Right forelimb (tissue), 1 donor: ENCODE measurements at regions not wholly inside any gene's neighbourhood (a gene's known extent, or its start where the extent isn't known, plus 50 kb on each side); places are given as distances from the start of the nearest gene placed in this dataset.
"Not testable (repeated sequence)": the region's sequence is repeated elsewhere in the genome, so short reads cannot be mapped to it uniquely, and the experiment has no call there.

Experiments
- DNase-seq: peaks from one replicate; pipeline ENCODE4 v3.0.0-alpha.2; 2018

DNA sequence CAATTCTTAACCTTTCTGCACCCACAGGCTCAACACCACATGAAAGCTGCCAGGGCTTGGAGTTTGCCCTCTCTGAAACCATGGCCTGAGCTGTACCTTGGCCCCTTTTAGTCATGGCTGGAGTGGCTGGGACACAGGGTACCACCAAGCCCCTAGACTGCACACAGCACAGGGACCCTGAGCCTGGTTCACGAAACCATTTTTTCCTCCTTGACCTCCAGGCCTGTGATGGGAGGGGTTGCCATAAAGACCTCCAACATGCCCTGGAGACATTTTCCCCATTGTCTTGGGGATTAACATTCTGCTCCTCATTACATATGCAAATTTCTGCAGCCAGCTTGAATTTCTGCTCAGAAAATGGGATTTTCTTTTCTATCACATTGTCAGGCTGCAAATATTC, 113.4 kb downstream of the XPNPEP1 start:
- DNase-seq, result not testable (repeated sequence)

DNA sequence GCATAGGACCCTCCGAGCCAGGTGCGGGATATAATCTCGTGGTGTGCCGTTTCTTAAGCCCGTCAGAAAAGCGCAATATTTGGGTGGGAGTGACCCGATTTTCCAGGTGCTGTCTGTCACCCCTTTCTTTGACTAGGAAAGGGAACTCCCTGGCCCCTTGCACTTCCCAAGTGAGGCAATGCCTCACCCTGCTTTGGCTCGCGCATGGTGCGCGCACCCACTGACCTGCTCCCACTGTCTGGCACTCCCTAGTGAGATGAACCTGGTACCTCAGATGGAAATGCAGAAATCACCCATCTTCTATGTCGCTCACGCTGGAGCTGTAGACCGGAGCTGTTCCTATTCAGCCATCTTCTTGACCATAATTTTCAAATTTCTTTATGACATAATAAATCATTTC, 122.1 kb downstream of the XPNPEP1 start:
- DNase-seq, result not testable (repeated sequence)

DNA sequence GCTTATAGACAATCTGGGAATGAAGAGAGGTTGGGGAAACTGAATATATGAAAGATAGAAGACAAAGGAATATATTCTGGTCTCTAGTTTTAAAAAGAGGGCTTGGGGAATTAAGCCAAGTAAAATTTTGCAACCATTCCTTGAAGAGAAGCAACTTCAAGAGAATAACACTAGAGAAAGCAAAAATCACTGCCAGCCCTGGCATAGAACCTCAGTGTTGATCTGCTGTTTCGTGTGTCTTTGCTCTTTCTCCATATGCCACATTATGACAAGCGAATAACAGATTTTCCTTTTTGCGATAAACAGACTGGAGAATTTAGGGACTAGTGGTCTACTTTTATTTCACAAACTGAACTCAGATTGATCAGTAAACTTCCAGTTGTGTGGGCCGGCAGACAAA, 132.7 kb downstream of the XPNPEP1 start:
- DNase-seq, result no peak

DNA sequence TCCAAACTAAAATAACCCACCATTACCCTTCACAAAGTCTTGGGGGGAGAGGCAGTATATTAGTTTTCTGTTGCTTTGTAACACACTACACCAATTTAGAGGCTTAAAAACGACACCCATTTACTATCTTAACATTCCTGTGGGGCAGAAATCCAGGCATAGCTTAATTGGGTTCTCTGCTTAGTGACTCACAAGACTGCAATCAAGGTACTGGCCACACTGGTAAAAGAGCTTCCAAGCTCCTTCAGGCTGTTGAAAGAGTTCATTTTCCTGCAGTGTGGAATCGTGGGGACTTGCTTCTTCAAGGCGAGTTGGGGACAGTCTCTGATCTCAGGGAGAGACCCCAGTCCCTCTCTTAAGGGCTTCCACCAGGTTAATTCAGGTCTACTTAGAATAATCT, 139.1 kb downstream of the XPNPEP1 start:
- no peak for DNase-seq

DNA sequence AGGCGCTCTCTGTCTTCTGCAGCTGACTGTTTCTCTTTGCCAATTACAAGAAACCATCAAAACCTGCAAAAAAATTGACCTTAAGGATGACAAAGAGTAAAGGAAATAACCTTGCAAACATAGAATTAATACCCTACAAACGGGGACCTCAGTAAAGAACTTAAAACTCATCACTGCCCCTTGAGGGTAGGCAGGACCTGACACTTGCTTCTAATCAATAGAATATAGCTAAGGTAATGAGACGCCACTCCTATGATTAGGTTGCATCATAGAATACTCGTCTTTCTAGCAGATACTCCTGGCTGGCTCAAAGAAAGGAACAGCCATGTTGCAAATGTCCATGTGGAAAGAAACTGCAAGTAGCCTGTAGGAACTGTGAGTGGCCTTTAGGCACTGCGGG, 140.0 kb downstream of the XPNPEP1 start:
- no peak for DNase-seq

DNA sequence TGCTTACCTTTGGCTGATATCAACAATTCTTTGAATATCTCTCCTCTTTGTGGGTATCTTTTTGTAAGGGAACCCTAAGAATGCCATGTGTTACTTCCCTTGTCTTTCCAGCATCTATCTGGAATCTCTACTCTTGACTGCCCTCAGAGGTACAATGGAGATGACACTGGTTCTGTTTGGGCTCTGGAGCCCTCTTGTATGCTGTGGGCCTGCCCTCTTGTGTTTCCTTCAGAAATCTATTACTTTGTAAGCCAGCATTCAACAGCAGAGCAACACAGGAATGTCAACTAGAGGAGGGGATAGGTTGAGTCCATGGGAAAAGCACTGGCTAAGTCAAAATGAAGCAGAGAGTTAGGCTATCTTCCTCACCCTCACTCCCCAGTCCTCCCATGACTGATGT, 142.3 kb downstream of the XPNPEP1 start:
- no peak for DNase-seq

DNA sequence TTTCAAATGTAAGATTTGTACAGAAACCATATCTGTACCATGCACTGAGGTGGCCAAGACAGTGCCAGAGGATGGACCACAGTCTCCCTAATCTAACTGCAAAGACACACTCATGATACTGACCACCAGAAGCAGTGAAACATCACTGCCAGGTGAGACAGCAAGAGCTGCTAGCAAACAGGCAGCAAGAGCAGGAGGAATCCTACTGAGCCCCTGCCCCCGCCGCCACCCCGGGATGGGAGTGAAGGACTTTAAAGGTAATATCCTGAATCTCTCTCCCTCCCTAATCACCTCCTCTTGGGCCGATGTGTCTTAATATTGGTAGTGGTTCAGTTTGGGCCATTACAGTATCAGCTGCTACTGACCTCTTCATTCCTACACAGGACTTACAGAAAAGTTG, 144.3 kb downstream of the XPNPEP1 start:
- DNase-seq, result no peak

DNA sequence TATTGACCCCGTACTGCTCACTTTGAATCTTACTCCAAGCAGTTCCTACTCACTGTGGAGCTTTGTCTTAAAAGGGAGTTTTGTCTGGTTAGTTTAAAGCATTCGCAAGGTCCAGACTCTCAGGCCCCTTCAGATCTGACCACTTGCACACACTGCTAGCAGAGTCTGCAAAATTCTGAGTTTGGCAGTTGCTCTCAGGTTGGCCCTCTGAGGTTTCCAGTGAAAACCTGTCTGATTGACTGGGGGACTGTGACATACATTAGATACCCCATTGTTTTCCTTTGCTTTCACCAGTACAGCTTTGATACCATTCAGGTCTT, 149.2 kb downstream of the XPNPEP1 start:
- no peak for DNase-seq

DNA sequence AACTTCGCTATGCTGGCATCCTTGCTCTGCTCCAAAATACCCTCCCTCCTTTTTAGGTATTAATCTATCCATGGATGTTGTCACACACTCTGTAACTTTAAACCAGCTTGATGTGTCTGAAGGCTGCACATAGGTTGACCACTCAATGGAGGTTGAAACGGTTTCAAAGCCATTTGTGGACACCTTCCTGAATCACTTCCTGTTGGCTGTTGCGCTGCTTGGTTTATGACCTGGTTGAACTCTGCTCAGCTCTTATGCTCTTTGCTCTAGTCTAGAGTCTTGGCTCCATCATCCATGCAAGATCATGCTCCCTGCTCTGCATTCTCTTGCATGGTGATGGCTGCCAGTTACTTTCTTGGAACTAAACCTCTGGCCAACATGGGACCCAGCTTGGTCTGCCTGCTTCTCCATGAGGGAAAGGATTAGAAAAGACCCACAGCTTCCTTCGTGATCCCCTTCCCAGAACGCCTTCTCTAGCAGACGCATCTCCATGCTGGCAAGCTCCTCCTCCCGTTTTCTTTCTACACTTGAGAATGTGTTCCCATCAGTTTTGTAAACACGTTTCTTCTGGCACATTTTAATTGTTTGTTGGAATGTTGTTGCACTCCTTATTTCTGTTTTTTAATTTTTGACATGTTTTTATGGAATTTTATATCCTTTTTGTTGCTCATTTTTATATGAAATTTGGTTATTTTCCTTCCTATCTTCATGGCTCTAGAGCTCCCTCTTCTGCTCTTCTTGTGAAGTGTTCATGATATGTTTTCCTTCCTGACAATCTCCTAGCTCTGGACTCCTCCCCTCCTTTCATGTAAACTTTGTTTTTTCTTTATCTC, 149.8 kb downstream of the XPNPEP1 start:
- DNase-seq, result no peak

DNA sequence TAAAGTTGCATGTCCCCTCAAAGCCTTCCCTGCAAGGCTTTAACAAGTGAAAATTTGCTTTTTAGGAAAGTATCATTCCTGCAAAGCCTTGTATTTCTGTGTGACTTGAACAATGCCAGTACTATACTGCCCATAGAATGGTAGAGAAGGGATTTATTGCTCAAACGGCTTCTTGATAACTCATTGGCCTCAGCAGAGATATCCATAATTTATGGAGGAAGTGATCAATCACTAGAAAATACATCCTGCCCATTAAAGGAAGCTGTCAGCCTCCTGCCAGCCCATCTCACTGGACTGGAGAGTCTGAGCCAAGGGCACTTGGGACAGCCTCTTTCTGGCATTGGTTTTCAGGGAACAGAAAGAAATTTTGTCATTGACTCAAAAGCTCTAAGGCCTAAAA, 152.6 kb downstream of the XPNPEP1 start:
- no peak for DNase-seq

DNA sequence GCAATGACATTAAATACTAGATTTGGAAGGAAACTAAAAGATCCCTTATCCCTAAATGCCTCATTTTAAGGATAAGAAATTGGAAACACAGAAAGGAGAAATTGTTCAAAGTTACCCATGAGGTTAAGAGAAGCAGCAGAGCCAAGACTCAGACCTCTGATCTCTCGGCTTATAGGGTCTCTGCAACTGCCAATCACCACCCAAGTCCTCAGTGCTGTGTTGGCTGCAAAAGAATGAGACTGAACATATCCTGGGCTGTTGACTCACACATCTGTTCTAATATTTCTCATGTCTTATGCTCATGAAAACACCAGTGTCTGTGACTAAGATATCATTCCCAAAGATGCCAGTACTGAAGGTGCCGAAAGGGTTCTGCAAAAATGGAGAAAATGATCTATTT, 153.3 kb downstream of the XPNPEP1 start:
- DNase-seq, result no peak

DNA sequence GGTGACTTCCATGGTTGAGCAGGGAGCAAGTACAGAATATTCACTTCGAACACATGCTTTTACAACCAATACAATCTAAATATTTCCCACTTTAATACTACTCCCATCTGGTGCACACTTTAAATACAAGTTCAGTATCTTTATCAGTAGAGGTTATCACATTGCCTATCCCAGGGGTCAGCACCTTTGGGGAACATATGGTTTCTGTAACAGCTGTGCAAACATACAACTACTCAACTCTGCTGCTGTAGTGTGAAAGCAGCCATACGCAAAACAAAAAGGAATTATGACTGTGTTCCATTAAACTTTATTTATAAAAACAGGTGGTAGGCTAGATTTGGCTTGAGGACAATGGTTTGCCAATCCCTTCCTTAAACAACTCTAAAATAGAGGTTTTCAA, 157.5 kb downstream of the XPNPEP1 start:
- no peak for DNase-seq

DNA sequence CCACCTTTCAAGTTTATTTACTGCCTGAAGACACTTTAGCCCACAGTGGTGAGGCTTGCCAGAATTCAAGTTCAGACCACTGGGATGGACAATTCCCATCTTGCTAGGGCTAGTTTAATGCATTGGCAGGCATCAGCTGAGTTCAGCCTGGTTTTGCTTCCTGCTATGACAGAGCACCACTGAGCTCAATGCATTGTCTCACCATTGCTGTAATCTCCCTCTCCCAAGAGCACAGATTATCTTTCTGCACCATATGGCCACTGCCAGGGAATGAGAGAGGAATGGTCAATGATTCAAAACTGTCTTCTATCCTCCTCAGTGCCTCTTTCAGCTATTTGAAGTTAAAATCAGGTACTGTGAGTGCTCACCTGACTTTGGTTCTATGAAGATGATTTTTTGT, 160.8 kb downstream of the XPNPEP1 start:
- DNase-seq, result no peak

DNA sequence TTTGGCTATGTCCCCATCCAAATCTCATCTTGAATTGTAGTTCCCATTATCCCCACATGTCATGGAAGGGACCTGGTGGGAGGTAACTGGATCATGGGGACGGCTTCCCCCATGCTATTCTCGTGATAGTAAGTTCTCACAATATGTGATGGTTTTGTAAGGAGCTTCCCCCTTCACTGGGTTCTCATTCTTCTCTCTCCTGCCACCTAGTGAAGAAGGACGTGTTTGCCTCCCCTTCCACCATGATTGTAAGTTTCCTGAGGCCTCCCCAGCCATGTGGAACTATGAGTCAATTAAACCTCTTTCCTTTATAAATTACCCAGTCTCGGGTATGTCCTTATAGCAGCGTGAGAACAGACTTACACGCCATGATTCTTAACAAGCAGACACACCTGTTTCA, 165.6 kb downstream of the XPNPEP1 start:
- DNase-seq, result not testable (repeated sequence)

DNA sequence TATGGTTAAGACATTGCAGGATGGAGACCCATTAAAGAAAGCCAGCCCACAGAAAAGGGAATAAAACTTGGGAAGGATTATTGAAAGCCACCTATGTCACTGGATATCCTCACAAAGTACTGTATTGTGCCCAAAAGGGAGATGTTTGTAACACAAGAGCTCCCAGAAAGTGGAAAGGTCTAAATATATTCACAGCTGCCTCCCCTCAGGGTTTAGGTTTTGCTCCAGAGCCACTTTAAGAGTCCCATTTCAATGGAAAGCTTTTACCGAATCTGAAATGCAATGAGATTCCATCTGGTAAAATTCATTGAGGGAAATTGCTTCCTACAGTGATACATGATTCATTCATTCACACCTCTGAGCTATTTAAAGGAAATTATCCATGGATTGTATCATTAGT, 176.4 kb downstream of the XPNPEP1 start:
- DNase-seq, result no peak

DNA sequence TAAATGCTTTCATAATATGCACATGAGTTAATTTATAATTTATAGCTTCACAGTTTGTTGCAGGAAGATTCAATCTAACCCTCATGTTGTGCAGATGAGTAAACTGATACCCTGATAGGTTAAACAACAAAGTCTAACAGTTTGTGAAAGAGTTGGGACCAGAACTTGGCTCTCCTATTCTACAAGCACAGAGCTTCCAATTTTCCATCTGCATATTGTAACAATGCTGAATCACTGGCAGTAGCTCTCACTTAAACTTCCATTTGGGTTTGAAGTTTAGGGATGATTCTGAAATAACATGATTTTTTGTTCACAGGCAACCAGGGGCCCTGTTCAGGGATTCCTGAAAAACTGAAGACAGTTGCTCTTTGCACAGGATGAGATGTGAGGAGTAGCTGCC, 179.3 kb downstream of the XPNPEP1 start:
- DNase-seq, result no peak

DNA sequence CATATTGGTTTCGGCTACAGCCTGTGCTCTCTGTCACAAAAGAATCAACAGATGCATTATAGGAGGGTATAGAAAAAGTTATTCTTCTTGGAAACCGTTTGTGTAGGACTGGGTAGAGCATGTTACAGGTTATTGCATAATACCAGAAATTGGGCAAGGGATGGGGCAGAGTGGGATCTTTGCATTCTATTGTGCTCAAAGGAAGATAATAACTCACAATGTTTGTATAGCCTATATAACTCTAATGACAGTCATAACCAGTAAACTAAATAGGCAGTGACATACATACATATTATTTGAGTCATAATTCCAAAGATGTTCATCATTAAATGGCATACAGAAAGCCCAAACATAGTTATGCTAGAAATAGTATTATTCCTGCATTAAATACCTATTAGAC, 179.7 kb downstream of the XPNPEP1 start:
- DNase-seq, result no peak

DNA sequence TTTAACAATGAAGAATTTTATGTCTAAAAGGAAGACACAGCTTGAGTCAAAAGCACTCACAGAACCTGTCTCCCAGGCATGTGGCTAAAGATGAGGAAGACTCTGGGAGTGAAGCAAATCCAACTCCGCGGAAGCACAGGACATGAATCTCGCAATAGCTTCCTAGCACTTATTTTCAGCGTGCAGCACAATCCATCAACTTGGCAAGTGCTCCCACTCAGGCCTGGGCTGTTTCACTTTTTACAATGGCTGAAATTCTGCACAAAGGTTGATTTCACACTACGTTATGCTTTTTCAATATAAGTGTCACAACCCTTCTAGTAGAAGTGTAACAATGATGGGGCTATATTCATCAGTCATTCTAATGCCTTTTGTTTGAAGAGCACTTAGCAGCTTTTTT, 180.2 kb downstream of the XPNPEP1 start:
- DNase-seq, result no peak

DNA sequence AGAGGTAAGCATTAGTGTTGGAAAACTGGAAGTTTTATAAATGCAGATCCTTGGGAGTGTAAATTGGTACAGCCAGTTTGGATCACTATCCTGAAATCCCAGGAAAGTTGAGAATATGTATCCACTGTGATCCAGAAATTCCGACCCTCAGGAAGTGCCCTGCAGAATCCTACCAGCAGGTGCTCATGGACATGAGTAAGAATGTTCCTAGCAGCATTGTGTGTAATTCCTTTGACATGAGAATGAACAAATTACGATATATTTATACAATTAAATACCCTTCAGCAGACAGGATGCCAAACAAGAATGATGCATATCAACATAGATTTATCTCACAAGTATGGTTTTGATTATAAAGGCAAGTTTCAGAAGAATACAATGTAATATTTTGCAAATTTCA, 181.6 kb downstream of the XPNPEP1 start:
- DNase-seq, result no peak

DNA sequence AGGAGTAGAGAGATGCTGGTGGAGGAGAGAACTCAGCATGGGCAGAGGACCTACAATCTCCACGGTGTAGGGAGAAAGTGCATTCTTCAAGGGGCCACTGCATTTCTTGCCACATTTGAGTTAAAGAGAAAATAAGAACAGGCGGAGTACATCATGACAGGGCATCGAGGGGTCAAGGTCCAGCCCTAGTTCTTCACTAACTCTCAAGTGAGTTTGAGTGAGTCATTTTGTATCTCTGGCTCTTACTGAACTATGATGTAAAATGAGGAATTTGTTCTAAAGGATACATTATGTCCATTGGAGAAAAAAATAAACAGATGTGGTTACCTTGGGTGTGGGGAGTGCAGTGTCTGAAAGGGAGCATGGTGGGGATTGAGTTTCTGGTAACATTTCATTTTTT, 182.9 kb downstream of the XPNPEP1 start:
- DNase-seq, result no peak

DNA sequence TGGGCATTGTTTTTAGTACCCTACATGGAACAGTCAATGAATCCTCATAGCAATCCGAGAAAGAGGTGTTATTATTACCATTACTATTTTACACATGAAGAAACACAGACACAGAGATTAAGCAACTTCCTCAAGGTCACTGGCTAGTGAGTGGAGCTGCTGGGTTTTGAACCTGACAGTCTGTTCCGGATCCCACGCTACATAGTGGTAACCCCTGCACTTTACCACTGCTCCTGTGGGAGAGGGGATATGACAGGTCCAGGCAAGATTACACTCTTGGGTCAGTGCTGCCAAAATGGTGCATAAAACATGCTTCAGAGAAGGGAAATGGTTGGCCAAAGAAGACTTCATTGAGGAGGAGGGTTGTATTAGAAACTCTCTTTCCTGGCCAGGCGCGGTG, 185.7 kb downstream of the XPNPEP1 start:
- no peak for DNase-seq

DNA sequence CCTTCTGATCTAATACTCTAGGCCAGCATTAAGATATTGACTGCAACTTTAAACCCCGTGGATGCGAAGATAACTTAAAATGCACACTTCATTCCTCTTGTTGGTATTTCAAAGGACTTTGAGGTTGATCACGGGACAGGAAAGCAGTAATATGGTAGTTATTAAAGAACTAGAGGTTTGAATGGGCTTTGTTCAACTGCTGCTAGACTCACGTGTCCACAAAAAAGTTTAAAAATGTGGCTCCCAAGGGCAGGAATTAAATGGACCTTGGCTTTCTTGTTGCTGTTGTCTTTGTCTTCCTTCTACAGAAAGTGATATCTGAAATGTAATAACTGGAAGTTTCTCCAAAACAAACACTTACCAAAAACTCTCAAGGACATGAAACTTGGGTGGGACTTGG, 186.3 kb downstream of the XPNPEP1 start:
- no peak for DNase-seq

DNA sequence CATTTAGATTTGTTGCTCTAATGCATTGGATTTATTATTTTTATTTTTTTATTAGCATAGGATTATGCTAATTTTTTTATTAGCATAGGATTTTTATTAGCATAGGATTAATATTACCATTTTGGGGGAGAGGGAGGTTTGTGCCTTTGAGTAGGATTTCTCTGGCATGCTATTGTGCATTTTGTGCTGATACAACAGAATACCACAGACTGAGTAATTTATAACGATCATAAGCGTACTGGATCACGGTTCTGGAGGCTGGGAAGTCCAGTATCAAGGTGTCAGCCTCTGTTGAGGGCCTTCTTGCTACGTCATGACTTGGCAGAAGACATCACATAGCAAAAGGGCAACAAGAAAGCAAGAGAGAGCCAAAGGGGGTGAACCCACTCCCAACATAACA, 187.5 kb downstream of the XPNPEP1 start:
- DNase-seq, result no peak

DNA sequence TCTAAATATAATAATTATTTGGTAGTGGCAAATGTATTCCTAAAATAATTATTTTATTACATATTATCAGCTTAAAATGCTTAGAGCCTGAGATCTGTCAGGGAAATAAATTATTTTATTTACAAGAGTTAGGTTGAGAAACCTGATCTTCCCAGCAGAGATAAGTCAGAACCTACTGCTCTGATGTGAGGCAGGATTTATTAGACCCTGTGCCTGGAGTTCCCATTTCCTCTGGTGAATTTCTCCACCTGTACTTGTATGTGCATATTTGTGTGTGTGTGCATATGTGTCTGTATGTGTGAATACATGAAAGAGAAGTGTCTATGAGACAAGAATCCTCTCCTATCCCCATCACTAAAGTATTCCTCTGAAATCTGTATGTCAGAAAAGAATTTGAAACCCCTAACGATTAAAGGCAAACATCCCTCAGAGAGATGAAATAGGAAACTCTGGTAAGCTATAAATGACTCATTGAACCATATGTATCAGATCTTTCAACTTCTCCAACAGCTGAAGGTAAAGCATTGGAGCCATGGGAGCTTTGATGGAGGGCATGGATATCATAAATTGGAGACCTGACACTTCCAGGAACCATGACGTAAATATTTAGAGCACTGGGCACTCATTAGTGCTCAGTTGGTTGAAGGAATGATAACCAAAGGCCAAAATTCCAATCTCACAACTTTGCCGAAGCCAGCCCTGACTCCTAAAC, 190.9 kb downstream of the XPNPEP1 start:
- no peak for DNase-seq

DNA sequence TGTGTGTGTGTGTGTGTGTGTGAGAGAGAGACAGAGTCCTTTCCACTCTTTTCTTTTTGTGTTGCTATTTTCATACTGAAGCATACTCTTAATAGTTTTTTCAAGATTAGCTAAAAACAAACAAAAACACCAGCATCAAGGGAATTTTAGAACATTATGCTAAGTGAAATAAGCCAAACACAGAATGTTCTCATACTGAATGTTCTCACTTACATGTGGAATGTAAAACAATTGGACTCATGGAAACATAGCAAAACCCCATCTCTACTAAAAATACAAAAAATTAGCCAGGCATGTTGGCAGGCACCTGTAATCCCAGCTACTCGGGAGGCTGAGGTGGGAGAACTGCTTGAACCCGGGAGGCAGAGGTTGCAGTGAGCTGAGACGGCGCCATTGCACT, 193.4 kb downstream of the XPNPEP1 start:
- not testable (repeated sequence) for DNase-seq
